IMR-90 (cell line): ENCODE measurements at regions not wholly inside any gene's neighbourhood (a gene's known extent, or its start where the extent isn't known, plus 50 kb on each side); places are given as distances from the start of the nearest gene placed in this dataset.

Experiments used
- ATAC-seq: fragments of 200-7000 bp; cut with Tn5 transposase; 2 replicates; pipeline ENCODE4 v1.9.1; 2020; ENCODE audit warnings: low read depth, mild to moderate bottlenecking, moderate library complexity
- BruUV-seq: library from RNA; stranded (reverse); fragments of 400-500 nt; replicated peaks from 2 replicates; lab custom pipeline; 2021; lab: Mats Ljungman, UMichigan
- CTCF ChIA-PET: fragments of 300-600 bp; formaldehyde crosslinking; extraction: SDS; loops from one replicate; lab custom pipeline; 2021; ENCODE audit warnings: antibody characterized with exemption; lab: Yijun Ruan, JAX
- POLR2A ChIA-PET: fragments of 300-600 bp; sonication (Branson Sonifier 250); formaldehyde crosslinking; loops from one replicate; lab custom pipeline; 2022; ENCODE audit warnings: antibody characterized with exemption; ENCODE audit not compliant: unreplicated experiment; lab: Charles Lee
- DNase-seq: peaks from one replicate; pipeline ENCODE4 v3.0.0; 2013
- H2AFZ ChIP-seq: replicated peaks from 2 replicates; pipeline ENCODE3; 2013; ENCODE audit warnings: low read length, mild to moderate bottlenecking; ENCODE audit not compliant: poor library complexity
- H2AK5ac ChIP-seq: 2 replicates; pipeline ENCODE4 v1.6.1; 2013; ENCODE audit warnings: low read depth, low read length, inconsistent platforms
- H2AK9ac ChIP-seq: replicated peaks from 2 replicates; pipeline ENCODE3; 2013; ENCODE audit warnings: mild to moderate bottlenecking, low read depth, low read length, moderate library complexity; ENCODE audit not compliant: poor library complexity
- H2BK120ac ChIP-seq: 2 replicates; pipeline ENCODE4 v1.6.1; 2013; ENCODE audit warnings: low read depth, low read length, inconsistent platforms
- H2BK15ac ChIP-seq: 3 replicates; pipeline ENCODE4 v1.6.1; 2013; ENCODE audit warnings: low read depth, low read length, inconsistent platforms
- H2BK20ac ChIP-seq: 2 replicates; pipeline ENCODE4 v1.6.1; 2013; ENCODE audit warnings: low read depth, mild to moderate bottlenecking, inconsistent platforms, low read length, moderate library complexity
- H2BK5ac ChIP-seq: 2 replicates; pipeline ENCODE4 v1.6.1; 2013; ENCODE audit warnings: mild to moderate bottlenecking, low read depth, low read length, inconsistent platforms; ENCODE audit not compliant: poor library complexity, severe bottlenecking
- H3K14ac ChIP-seq: replicated peaks from 2 replicates; pipeline ENCODE4 v1.6.1; 2013; ENCODE audit warnings: low read depth, low read length, inconsistent platforms
- H3K18ac ChIP-seq: 2 replicates; pipeline ENCODE4 v1.6.1; 2013; ENCODE audit warnings: low read depth, low read length, control low read depth
- H3K23ac ChIP-seq: 2 replicates; pipeline ENCODE4 v1.6.1; 2013; ENCODE audit warnings: low read depth, low read length, inconsistent platforms
- H3K27ac ChIP-seq: 2 replicates; pipeline ENCODE4 v1.5.1; 2013; ENCODE audit warnings: mild to moderate bottlenecking, control low read depth, low read length; ENCODE audit not compliant: insufficient read depth
- H3K27me3 ChIP-seq: 2 replicates; pipeline ENCODE4 v1.6.1; 2013; ENCODE audit warnings: low read length; ENCODE audit not compliant: control insufficient read depth, insufficient read depth
- H3K36me3 ChIP-seq: 2 replicates; pipeline ENCODE4 v1.6.1; 2013; ENCODE audit warnings: low read length, mixed read lengths; ENCODE audit not compliant: control insufficient read depth, insufficient read depth
- H3K4ac ChIP-seq: 2 replicates; pipeline ENCODE4 v1.6.1; 2013; ENCODE audit warnings: low read depth, low read length, inconsistent platforms
- H3K4me1 ChIP-seq: 2 replicates; pipeline ENCODE4 v1.6.1; 2013; ENCODE audit warnings: low read length, mixed read lengths; ENCODE audit not compliant: control insufficient read depth, insufficient read depth
- H3K4me2 ChIP-seq: 2 replicates; pipeline ENCODE4 v1.6.1; 2013; ENCODE audit warnings: low read depth, mild to moderate bottlenecking, control low read depth, low read length, moderate library complexity
- H3K4me3 ChIP-seq: 2 replicates; pipeline ENCODE4 v1.5.1; 2013; ENCODE audit warnings: low read depth, mild to moderate bottlenecking, control low read depth, low read length, moderate library complexity; ENCODE audit not compliant: insufficient read depth
- H3K56ac ChIP-seq: 2 replicates; pipeline ENCODE4 v1.6.1; 2013; ENCODE audit warnings: low read length, inconsistent platforms; ENCODE audit not compliant: insufficient read depth; ENCODE audit errors: extremely low read depth
- H3K79me1 ChIP-seq, 2 experiments: 2 replicates each; pipeline ENCODE4 v1.6.1; 2013; ENCODE audit warnings: low read length in 2 of 2, inconsistent platforms in 1 of 2, low read depth in 1 of 2
- H3K9ac ChIP-seq: 2 replicates; pipeline ENCODE4 v1.6.1; 2013; ENCODE audit warnings: low read depth, low read length, control low read depth
- H3K9me1 ChIP-seq: 2 replicates; pipeline ENCODE4 v1.6.1; 2013; ENCODE audit warnings: low read length, inconsistent platforms; ENCODE audit not compliant: insufficient read depth
- H3K9me3 ChIP-seq: 2 replicates; pipeline ENCODE4 v1.6.1; 2013; ENCODE audit warnings: low read length; ENCODE audit not compliant: control insufficient read depth, insufficient read depth
- H4K20me1 ChIP-seq: 2 replicates; pipeline ENCODE4 v1.6.1; 2013; ENCODE audit warnings: low read length, inconsistent platforms; ENCODE audit not compliant: insufficient read depth
- H4K5ac ChIP-seq: 2 replicates; pipeline ENCODE4 v1.6.1; 2013; ENCODE audit warnings: mild to moderate bottlenecking, low read depth, low read length, control low read depth
- H4K8ac ChIP-seq, 2 experiments: 2 replicates each; pipeline ENCODE4 v1.6.1; 2013; ENCODE audit warnings: low read depth in 2 of 2, low read length in 2 of 2, control low read depth in 1 of 2, inconsistent platforms in 1 of 2
- H4K91ac ChIP-seq: 2 replicates; pipeline ENCODE4 v1.6.1; 2013; ENCODE audit warnings: low read depth, low read length, inconsistent platforms; ENCODE audit not compliant: insufficient read depth
- CEBPB ChIP-seq: IDR thresholded peaks from 2 replicates; pipeline ENCODE4 v1.6.1; 2012; ENCODE audit warnings: low read depth, low read length, improper control_type of control experiment
- CHD1 ChIP-seq: IDR thresholded peaks from 2 replicates; pipeline ENCODE4 v1.6.1; 2012; ENCODE audit warnings: low read depth, low read length, improper control_type of control experiment
- FOS ChIP-seq: fragments of 150-350 bp; IDR thresholded peaks from 2 replicates; pipeline ENCODE4 v1.6.1; 2016; ENCODE audit warnings: low read depth, low read length
- MAFK ChIP-seq: IDR thresholded peaks from 2 replicates; pipeline ENCODE4 v1.6.1; 2012; ENCODE audit warnings: low read depth, low read length, improper control_type of control experiment
- MAZ ChIP-seq: IDR thresholded peaks from 2 replicates; pipeline ENCODE4 v1.6.1; 2012; ENCODE audit warnings: low read depth, mild to moderate bottlenecking, low read length, improper control_type of control experiment, moderate library complexity, borderline replicate concordance
- NFE2L2 ChIP-seq: fragments of 150-350 bp; IDR thresholded peaks from 2 replicates; pipeline ENCODE4 v1.6.1; 2016; ENCODE audit warnings: low read depth, mild to moderate bottlenecking, low read length
- POLR2A ChIP-seq: IDR thresholded peaks from 2 replicates; pipeline ENCODE4 v1.6.1; 2012; ENCODE audit warnings: mild to moderate bottlenecking, low read depth, low read length
- RCOR1 ChIP-seq: IDR thresholded peaks from 2 replicates; pipeline ENCODE4 v1.6.1; 2012; ENCODE audit warnings: mild to moderate bottlenecking, low read length, improper control_type of control experiment; ENCODE audit not compliant: insufficient replicate concordance
- RFX5 ChIP-seq: IDR thresholded peaks from 2 replicates; pipeline ENCODE4 v1.8.0; 2012; ENCODE audit warnings: low read depth, mild to moderate bottlenecking, low read length, moderate library complexity
- WGBS, 2 experiments: methylation state at CpG; one replicate each; pipeline versions ENCODE4 v1.1.5 to v1.1.7; 2013; ENCODE audit warnings: missing lambda C conversion rate in 2 of 2; ENCODE audit not compliant: insufficient read length in 1 of 2; ENCODE audit errors: extremely low coverage in 2 of 2; 5-methylcytosine and 5-hydroxymethylcytosine counted together
- dilution Hi-C: fragments of 300-500 bp; cut with HindIII; formaldehyde crosslinking; loops from one replicate; pipeline ENCODE4 v1.14.3; 2018; ENCODE audit warnings: low sequenced_read_pairs; ENCODE audit not compliant: unreplicated experiment
- in situ Hi-C: fragments of 300-500 bp; cut with MboI; formaldehyde crosslinking; loops from 3 replicates; pipeline ENCODE4 v1.14.3; 2019; ENCODE audit warnings: low sequenced_read_pairs, inconsistent platforms, mixed read lengths
- intact Hi-C: fragments of 100-400 bp; cut with micrococcal nuclease; formaldehyde crosslinking; loops from 2 replicates; pipeline ENCODE4 v1.10.0; 2022
- TF ChIP-seq, protein P1 (sequence below): fragments of 150-350 bp; IDR thresholded peaks from 2 replicates; pipeline ENCODE4 v1.6.1; 2016; ENCODE audit warnings: low read depth, mild to moderate bottlenecking, low read length, moderate library complexity, borderline replicate concordance
- TF ChIP-seq, protein P2 (sequence below): fragments of 150-350 bp; IDR thresholded peaks from 2 replicates; pipeline ENCODE4 v1.6.1; 2017; ENCODE audit warnings: mild to moderate bottlenecking, antibody characterized with exemption, low read length, low read depth

DNA sequence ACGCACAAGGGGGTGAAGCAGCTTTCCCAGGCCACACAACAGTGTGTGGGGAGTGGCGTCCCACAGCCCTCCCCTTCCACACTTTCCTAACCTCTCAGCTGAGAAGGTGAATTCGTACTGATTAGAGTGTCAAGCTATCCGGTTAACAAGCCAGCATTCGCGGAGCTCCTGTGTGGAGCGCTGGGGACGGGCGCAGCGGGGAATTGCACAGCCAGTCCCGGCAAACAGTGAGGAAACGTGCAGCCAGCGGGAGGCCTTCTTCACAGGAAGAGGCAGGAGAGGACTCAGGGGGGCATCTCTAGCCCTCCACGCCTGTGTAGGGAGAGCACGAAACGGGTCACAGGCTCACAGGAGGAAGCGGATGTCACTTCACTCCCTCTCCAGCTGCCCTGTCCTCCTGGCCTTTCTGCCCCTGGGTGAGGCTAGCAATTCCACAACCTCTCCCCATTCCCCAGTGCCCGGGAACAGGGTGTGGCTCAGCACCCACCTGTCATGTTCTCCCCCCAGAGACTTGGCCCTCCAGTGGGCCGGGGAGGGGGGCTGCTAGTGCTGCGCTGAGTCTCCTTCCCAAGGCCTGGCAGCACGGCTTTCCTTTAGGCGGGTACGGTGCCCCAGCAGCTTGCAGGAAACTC is 117.3 kb downstream of the CPZ start:
- dilution Hi-C loops: no loop called here
- no peak overlapping the region for H3K27ac ChIP-seq
- H3K56ac ChIP-seq: no peak overlapping the region
- in situ Hi-C loops: no loop called here
- H3K27me3 ChIP-seq: no peaks in the 10 kb centered on the region
- no peak overlapping the region for H2AK5ac ChIP-seq
- H3K9ac ChIP-seq: no peak overlapping the region
- H3K36me3 ChIP-seq: no peaks in the 10 kb centered on the region
- H3K18ac ChIP-seq: no peak overlapping the region
- BruUV-seq: no TSS peak
- intact Hi-C loops: no loop called here
- H4K20me1 ChIP-seq: no peaks in the 10 kb centered on the region
- H3K4me1 ChIP-seq: no peaks in the 10 kb centered on the region
- no peak overlapping the region for H2BK120ac ChIP-seq
- H3K9me1 ChIP-seq: no peaks in the 10 kb centered on the region
- no peak overlapping the region for H3K4me3 ChIP-seq
- H3K4me2 ChIP-seq: no peak overlapping the region
- H3K4ac ChIP-seq: no peak overlapping the region
- DNase-seq (no peak), ATAC-seq (no peak)
- H2AFZ ChIP-seq: no peak overlapping the region
- no peaks in the 10 kb centered on the region for H3K79me1 ChIP-seq
- TF ChIP-seq, protein P1, sequence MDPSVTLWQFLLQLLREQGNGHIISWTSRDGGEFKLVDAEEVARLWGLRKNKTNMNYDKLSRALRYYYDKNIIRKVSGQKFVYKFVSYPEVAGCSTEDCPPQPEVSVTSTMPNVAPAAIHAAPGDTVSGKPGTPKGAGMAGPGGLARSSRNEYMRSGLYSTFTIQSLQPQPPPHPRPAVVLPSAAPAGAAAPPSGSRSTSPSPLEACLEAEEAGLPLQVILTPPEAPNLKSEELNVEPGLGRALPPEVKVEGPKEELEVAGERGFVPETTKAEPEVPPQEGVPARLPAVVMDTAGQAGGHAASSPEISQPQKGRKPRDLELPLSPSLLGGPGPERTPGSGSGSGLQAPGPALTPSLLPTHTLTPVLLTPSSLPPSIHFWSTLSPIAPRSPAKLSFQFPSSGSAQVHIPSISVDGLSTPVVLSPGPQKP: no peak
- no peak for TF ChIP-seq RCOR1
- TF ChIP-seq CEBPB: no peak
- TF ChIP-seq MAFK: no peak
- TF ChIP-seq RFX5: no peak
- TF ChIP-seq FOS: no peak
- TF ChIP-seq CHD1: no peak
- TF ChIP-seq MAZ: no peak
- no peak for TF ChIP-seq NFE2L2
- TF ChIP-seq, protein P2, sequence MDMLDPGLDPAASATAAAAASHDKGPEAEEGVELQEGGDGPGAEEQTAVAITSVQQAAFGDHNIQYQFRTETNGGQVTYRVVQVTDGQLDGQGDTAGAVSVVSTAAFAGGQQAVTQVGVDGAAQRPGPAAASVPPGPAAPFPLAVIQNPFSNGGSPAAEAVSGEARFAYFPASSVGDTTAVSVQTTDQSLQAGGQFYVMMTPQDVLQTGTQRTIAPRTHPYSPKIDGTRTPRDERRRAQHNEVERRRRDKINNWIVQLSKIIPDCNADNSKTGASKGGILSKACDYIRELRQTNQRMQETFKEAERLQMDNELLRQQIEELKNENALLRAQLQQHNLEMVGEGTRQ: no peak
- no peak for TF ChIP-seq POLR2A
- CTCF ChIA-PET: no interaction called here
- H2BK5ac ChIP-seq: no peak overlapping the region
- POLR2A ChIA-PET: no interaction called here
- 27% methylated on average over 11 of the region's 23 CpGs; no CpG with 5 or more reads in 1 of the 2 experiments for WGBS, 2 experiments
- no peak overlapping the region for H4K8ac ChIP-seq
- H3K9me3 ChIP-seq: peaks cover 13% of the 10 kb centered on the region
- no peak overlapping the region for H3K23ac ChIP-seq
- no peak overlapping the region for H4K5ac ChIP-seq
- H3K14ac ChIP-seq: no peak overlapping the region
- H4K91ac ChIP-seq: no peak overlapping the region
- H2BK20ac ChIP-seq: no peak overlapping the region
- no peak overlapping the region for H2BK15ac ChIP-seq
- H2AK9ac ChIP-seq: no peak overlapping the region
